ENCODE measurements at regions not wholly inside any gene's neighbourhood (a gene's known extent, or its start where the extent isn't known, plus 50 kb on each side); places are given as distances from the start of the nearest gene placed in this dataset.

- H3K9ac ChIP-seq (ENCODE audit: low read depth, low read length): no peak overlapping the region
- no peak overlapping the region for H3K27ac ChIP-seq (ENCODE audit: low read depth, low read length)
- no peaks in the 10 kb centered on the region for H3K36me3 ChIP-seq (ENCODE audit: insufficient read depth, low read length)
- H3K9me3 ChIP-seq (ENCODE audit: insufficient read depth, low read depth, low read length): no peaks in the 10 kb centered on the region
- H3K27me3 ChIP-seq (ENCODE audit: insufficient read depth, low read length): no peaks in the 10 kb centered on the region
- no peak overlapping the region for H3K4me3 ChIP-seq (ENCODE audit: low read length)
- peaks cover 10% of the 10 kb centered on the region; the same call in 1 of the 2 replicates for H3K4me1 ChIP-seq (ENCODE audit: insufficient read depth, low read length)
- WGBS: 91% methylated on average over 9 of the region's 9 CpGs
These were observed 1710.5 kb upstream of the TENM3 start for GRCh38 chr4:180532691-180533090.

- 77% methylated on average over 8 of the region's 8 CpGs for WGBS
- Histone ChIP-seq H3K9me3 (ENCODE audit: insufficient read depth, low read depth, low read length) (no peaks in the 10 kb centered on the region), H3K27ac (ENCODE audit: low read depth, low read length) (peak overlapping the region; percentile 26; the same call in 1 of the 2 replicates), H3K27me3 (ENCODE audit: insufficient read depth, low read length) (no peaks in the 10 kb centered on the region), H3K9ac (ENCODE audit: low read depth, low read length) (no peak overlapping the region), H3K4me3 (ENCODE audit: low read length) (no peak overlapping the region), H3K4me1 (ENCODE audit: insufficient read depth, low read length) (peaks cover 59% of the 10 kb centered on the region), H3K36me3 (ENCODE audit: insufficient read depth, low read length) (no peaks in the 10 kb centered on the region)
These were observed 1704.7 kb upstream of the TENM3 start for GRCh38 chr4:180538384-180539057.

- WGBS: 97% methylated on average over 4 of the region's 4 CpGs
- no peak overlapping the region for H3K27ac ChIP-seq (ENCODE audit: low read depth, low read length)
- no peak overlapping the region for H3K4me3 ChIP-seq (ENCODE audit: low read length)
- no peaks in the 10 kb centered on the region for H3K27me3 ChIP-seq (ENCODE audit: insufficient read depth, low read length)
- H3K36me3 ChIP-seq (ENCODE audit: insufficient read depth, low read length): no peaks in the 10 kb centered on the region
- H3K4me1 ChIP-seq (ENCODE audit: insufficient read depth, low read length): peaks cover 59% of the 10 kb centered on the region
- H3K9me3 ChIP-seq (ENCODE audit: insufficient read depth, low read depth, low read length): no peaks in the 10 kb centered on the region
- H3K9ac ChIP-seq (ENCODE audit: low read depth, low read length): no peak overlapping the region
These were observed 1703.9 kb upstream of the TENM3 start for GRCh38 chr4:180539284-180539683.

- Histone ChIP-seq H3K36me3 (ENCODE audit: insufficient read depth, low read length) (no peaks in the 10 kb centered on the region), H3K4me3 (ENCODE audit: low read length) (peak overlapping the region; percentile 8; the same call in 1 of the 2 replicates), H3K4me1 (ENCODE audit: insufficient read depth, low read length) (peaks cover 56% of the 10 kb centered on the region), H3K27me3 (ENCODE audit: insufficient read depth, low read length) (no peaks in the 10 kb centered on the region), H3K9me3 (ENCODE audit: insufficient read depth, low read depth, low read length) (no peaks in the 10 kb centered on the region), H3K27ac (ENCODE audit: low read depth, low read length) (peak overlapping the region; percentile 77), H3K9ac (ENCODE audit: low read depth, low read length) (no peak overlapping the region)
These were observed 1701.5 kb upstream of the TENM3 start for GRCh38 chr4:180541678-180542077.

- Histone ChIP-seq H3K36me3 (ENCODE audit: insufficient read depth, low read length) (no peaks in the 10 kb centered on the region), H3K27ac (ENCODE audit: low read depth, low read length) (peak overlapping the region; percentile 77; the same call in 1 of the 2 replicates), H3K27me3 (ENCODE audit: insufficient read depth, low read length) (no peaks in the 10 kb centered on the region), H3K9ac (ENCODE audit: low read depth, low read length) (no peak overlapping the region), H3K4me3 (ENCODE audit: low read length) (no peak overlapping the region), H3K4me1 (ENCODE audit: insufficient read depth, low read length) (peaks cover 55% of the 10 kb centered on the region), H3K9me3 (ENCODE audit: insufficient read depth, low read depth, low read length) (no peaks in the 10 kb centered on the region)
- 53% methylated on average over 5 of the region's 5 CpGs for WGBS
These were observed 1700.6 kb upstream of the TENM3 start for GRCh38 chr4:180542445-180543100.

GRCh38 chr4:180550106-180550505 lies 1693.1 kb upstream of the TENM3 start:
- no peaks in the 10 kb centered on the region for H3K4me1 ChIP-seq (ENCODE audit: insufficient read depth, low read length)
- 95% methylated on average over 6 of the region's 6 CpGs for WGBS
- no peaks in the 10 kb centered on the region for H3K27me3 ChIP-seq (ENCODE audit: insufficient read depth, low read length)
- peaks cover 13% of the 10 kb centered on the region for H3K9me3 ChIP-seq (ENCODE audit: insufficient read depth, low read depth, low read length)
- no peak overlapping the region for H3K4me3 ChIP-seq (ENCODE audit: low read length)
- no peak overlapping the region for H3K27ac ChIP-seq (ENCODE audit: low read depth, low read length)
- H3K9ac ChIP-seq (ENCODE audit: low read depth, low read length): no peak overlapping the region
- no peaks in the 10 kb centered on the region for H3K36me3 ChIP-seq (ENCODE audit: insufficient read depth, low read length)

- Histone ChIP-seq H3K9me3 (ENCODE audit: insufficient read depth, low read depth, low read length) (no peaks in the 10 kb centered on the region), H3K27me3 (ENCODE audit: insufficient read depth, low read length) (no peaks in the 10 kb centered on the region), H3K4me1 (ENCODE audit: insufficient read depth, low read length) (no peaks in the 10 kb centered on the region), H3K36me3 (ENCODE audit: insufficient read depth, low read length) (no peaks in the 10 kb centered on the region), H3K27ac (ENCODE audit: low read depth, low read length) (no peak overlapping the region), H3K9ac (ENCODE audit: low read depth, low read length) (no peak overlapping the region), H3K4me3 (ENCODE audit: low read length) (no peak overlapping the region)
- WGBS: 88% methylated on average over 2 of the region's 3 CpGs
These were observed 1685.9 kb upstream of the TENM3 start for GRCh38 chr4:180557348-180557747.

GRCh38 chr4:180557950-180558349 lies 1685.3 kb upstream of the TENM3 start:
- Histone ChIP-seq H3K9me3 (ENCODE audit: insufficient read depth, low read depth, low read length) (no peaks in the 10 kb centered on the region), H3K27ac (ENCODE audit: low read depth, low read length) (no peak overlapping the region), H3K9ac (ENCODE audit: low read depth, low read length) (no peak overlapping the region), H3K36me3 (ENCODE audit: insufficient read depth, low read length) (no peaks in the 10 kb centered on the region), H3K27me3 (ENCODE audit: insufficient read depth, low read length) (no peaks in the 10 kb centered on the region), H3K4me3 (ENCODE audit: low read length) (no peak overlapping the region), H3K4me1 (ENCODE audit: insufficient read depth, low read length) (no peaks in the 10 kb centered on the region)
- 92% methylated on average over 3 of the region's 4 CpGs for WGBS

- H3K4me1 ChIP-seq (ENCODE audit: insufficient read depth, low read length): no peaks in the 10 kb centered on the region
- no peak overlapping the region for H3K4me3 ChIP-seq (ENCODE audit: low read length)
- no peaks in the 10 kb centered on the region for H3K9me3 ChIP-seq (ENCODE audit: insufficient read depth, low read depth, low read length)
- no peaks in the 10 kb centered on the region for H3K36me3 ChIP-seq (ENCODE audit: insufficient read depth, low read length)
- no peak overlapping the region for H3K9ac ChIP-seq (ENCODE audit: low read depth, low read length)
- H3K27ac ChIP-seq (ENCODE audit: low read depth, low read length): no peak overlapping the region
- WGBS: 77% methylated on average over 7 of the region's 7 CpGs
- no peaks in the 10 kb centered on the region for H3K27me3 ChIP-seq (ENCODE audit: insufficient read depth, low read length)
These were observed 1684.8 kb upstream of the TENM3 start for GRCh38 chr4:180558427-180558826.

- H3K27ac ChIP-seq (ENCODE audit: low read depth, low read length): no peak overlapping the region
- no peaks in the 10 kb centered on the region for H3K36me3 ChIP-seq (ENCODE audit: insufficient read depth, low read length)
- WGBS: 90% methylated on average over 2 of the region's 2 CpGs
- H3K27me3 ChIP-seq (ENCODE audit: insufficient read depth, low read length): no peaks in the 10 kb centered on the region
- no peak overlapping the region for H3K9ac ChIP-seq (ENCODE audit: low read depth, low read length)
- no peaks in the 10 kb centered on the region for H3K9me3 ChIP-seq (ENCODE audit: insufficient read depth, low read depth, low read length)
- no peaks in the 10 kb centered on the region for H3K4me1 ChIP-seq (ENCODE audit: insufficient read depth, low read length)
- no peak overlapping the region for H3K4me3 ChIP-seq (ENCODE audit: low read length)
These were observed 1682.3 kb upstream of the TENM3 start for GRCh38 chr4:180560896-180561295.

- no peak overlapping the region for H3K27ac ChIP-seq (ENCODE audit: low read depth, low read length)
- no peaks in the 10 kb centered on the region for H3K4me1 ChIP-seq (ENCODE audit: insufficient read depth, low read length)
- H3K27me3 ChIP-seq (ENCODE audit: insufficient read depth, low read length): no peaks in the 10 kb centered on the region
- no peak overlapping the region for H3K9ac ChIP-seq (ENCODE audit: low read depth, low read length)
- 93% methylated on average over 3 of the region's 3 CpGs for WGBS
- no peaks in the 10 kb centered on the region for H3K36me3 ChIP-seq (ENCODE audit: insufficient read depth, low read length)
- H3K4me3 ChIP-seq (ENCODE audit: low read length): no peak overlapping the region
- H3K9me3 ChIP-seq (ENCODE audit: insufficient read depth, low read depth, low read length): no peaks in the 10 kb centered on the region
These were observed 1679.2 kb upstream of the TENM3 start for GRCh38 chr4:180564026-180564425.

Measured in HUES64 (cell line).